ACHN (cell line): ENCODE measurements at regions not wholly inside any gene's neighbourhood (a gene's known extent, or its start where the extent isn't known, plus 50 kb on each side); places are given as distances from the start of the nearest gene placed in this dataset.

Source experiments
- DNase-seq: peaks from one replicate; pipeline ENCODE4 v3.0.0-alpha.2; 2015
- in situ Hi-C: cut with HindIII; loops from 2 replicates; pipeline ENCODE4 v1.10.0; 2017; ENCODE audit warnings: low sequenced_read_pairs, low pct_ligation_motif_present, low pct_unique_long_range_greater_than_20kb

GRCh38 chr13:106275446-106276032, 259.9 kb downstream of the EFNB2 start:
- in situ Hi-C loops, result no loop called here
- DNase-seq, result no peak

GRCh38 chr13:106274551-106275203, 260.8 kb downstream of the EFNB2 start:
- DNase-seq, result no peak
- in situ Hi-C loops, result no loop called here

- no peak for DNase-seq
- in situ Hi-C loops, result no loop called here
Observed at GRCh38 chr13:106263801-106264200, 271.7 kb downstream of the EFNB2 start.

GRCh38 chr13:106262886-106263285, 272.6 kb downstream of the EFNB2 start:
- DNase-seq, result no peak
- in situ Hi-C loops, result no loop called here

- DNase-seq, result no peak
- in situ Hi-C loops, result no loop called here
Observed at GRCh38 chr13:106261450-106261849, 274.0 kb downstream of the EFNB2 start.

GRCh38 chr13:106260352-106260751, 275.1 kb downstream of the EFNB2 start:
- in situ Hi-C loops, result no loop called here

GRCh38 chr13:106259928-106260327, 275.5 kb downstream of the EFNB2 start:
- no peak for DNase-seq
- in situ Hi-C loops, result no loop called here

More at GRCh38 chr13:106260352-106260751, 275.1 kb downstream of the EFNB2 start:
- no peak for DNase-seq

GRCh38 chr13:106246666-106247188, 288.7 kb downstream of the EFNB2 start:
- no peak for DNase-seq
- in situ Hi-C loops, result no loop called here

- in situ Hi-C loops, result no loop called here
- no peak for DNase-seq
Observed at GRCh38 chr13:106246242-106246641, 289.2 kb downstream of the EFNB2 start.

- no peak for DNase-seq
- in situ Hi-C loops, result no loop called here
Observed at GRCh38 chr13:106243011-106243565, 292.4 kb downstream of the EFNB2 start.

- no peak for DNase-seq
- in situ Hi-C loops, result no loop called here
Observed at GRCh38 chr13:106241974-106242953, 293.2 kb downstream of the EFNB2 start.

- DNase-seq, result no peak
- in situ Hi-C loops, result no loop called here
Observed at GRCh38 chr13:106238690-106239089, 296.8 kb downstream of the EFNB2 start.

GRCh38 chr13:106234636-106235035, 300.8 kb downstream of the EFNB2 start:
- in situ Hi-C loops, result no loop called here
- no peak for DNase-seq

GRCh38 chr13:106233134-106233735, 302.2 kb downstream of the EFNB2 start:
- in situ Hi-C loops, result no loop called here
- no peak for DNase-seq

GRCh38 chr13:106232681-106233080, 302.8 kb downstream of the EFNB2 start:
- no peak for DNase-seq
- in situ Hi-C loops, result no loop called here

GRCh38 chr13:106230450-106230849, 305.0 kb downstream of the EFNB2 start:
- no peak for DNase-seq

GRCh38 chr13:106225126-106225525, 310.3 kb downstream of the EFNB2 start:
- in situ Hi-C loops, result no loop called here
- no peak for DNase-seq

More at GRCh38 chr13:106230450-106230849, 305.0 kb downstream of the EFNB2 start:
- in situ Hi-C loops, result no loop called here

GRCh38 chr13:106220211-106220610, 315.3 kb downstream of the EFNB2 start:
- in situ Hi-C loops, result no loop called here

More at GRCh38 chr13:106220211-106220610, 315.3 kb downstream of the EFNB2 start:
- DNase-seq, result no peak
